Keratinocyte (primary cell): ENCODE measurements at regions not wholly inside any gene's neighbourhood (a gene's known extent, or its start where the extent isn't known, plus 50 kb on each side); places are given as distances from the start of the nearest gene placed in this dataset.

Experiments used
- EZH2 ChIP-seq: IDR thresholded peaks from one replicate; pipeline ENCODE4 v1.6.1; 2012; ENCODE audit warnings: inconsistent platforms, mild to moderate bottlenecking, low read length, moderate library complexity
- TF ChIP-seq, protein P1 (sequence below), 3 experiments: IDR thresholded peaks in 1 of 3; conservative IDR thresholded peaks in 1 of 3; optimal IDR thresholded peaks in 1 of 3; 2 replicates in 2 of 3; 3 replicates in 1 of 3; pipeline versions ENCODE3 to v1.5.1; 2011; ENCODE audit warnings: low read length in 3 of 3, mild to moderate bottlenecking in 3 of 3, moderate library complexity in 2 of 3, control low read depth in 1 of 3, inconsistent platforms in 1 of 3; ENCODE audit not compliant: insufficient read depth in 2 of 3; ENCODE audit errors: extremely low read depth in 1 of 3

DNA sequence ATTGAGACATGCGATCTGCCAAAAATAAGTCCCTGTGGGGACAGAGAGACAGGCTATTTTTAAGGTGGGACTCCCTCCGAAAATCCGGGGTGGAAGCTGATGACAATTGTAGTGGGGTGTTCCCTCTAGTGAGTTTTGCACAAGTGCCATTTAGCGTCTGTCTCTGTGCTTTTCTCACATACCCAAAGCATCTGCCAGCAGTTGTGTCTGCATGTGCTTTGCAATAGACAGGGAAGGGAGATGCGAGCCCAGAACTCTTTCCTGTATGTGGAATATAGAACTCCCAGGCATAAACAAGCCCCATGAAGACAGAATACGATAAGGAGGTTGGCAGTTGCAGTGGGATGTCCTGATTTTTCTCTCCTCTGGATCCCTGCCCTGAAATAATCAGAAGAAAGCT is 282.7 kb upstream of the XYLT1 start:
- TF ChIP-seq, protein P1, sequence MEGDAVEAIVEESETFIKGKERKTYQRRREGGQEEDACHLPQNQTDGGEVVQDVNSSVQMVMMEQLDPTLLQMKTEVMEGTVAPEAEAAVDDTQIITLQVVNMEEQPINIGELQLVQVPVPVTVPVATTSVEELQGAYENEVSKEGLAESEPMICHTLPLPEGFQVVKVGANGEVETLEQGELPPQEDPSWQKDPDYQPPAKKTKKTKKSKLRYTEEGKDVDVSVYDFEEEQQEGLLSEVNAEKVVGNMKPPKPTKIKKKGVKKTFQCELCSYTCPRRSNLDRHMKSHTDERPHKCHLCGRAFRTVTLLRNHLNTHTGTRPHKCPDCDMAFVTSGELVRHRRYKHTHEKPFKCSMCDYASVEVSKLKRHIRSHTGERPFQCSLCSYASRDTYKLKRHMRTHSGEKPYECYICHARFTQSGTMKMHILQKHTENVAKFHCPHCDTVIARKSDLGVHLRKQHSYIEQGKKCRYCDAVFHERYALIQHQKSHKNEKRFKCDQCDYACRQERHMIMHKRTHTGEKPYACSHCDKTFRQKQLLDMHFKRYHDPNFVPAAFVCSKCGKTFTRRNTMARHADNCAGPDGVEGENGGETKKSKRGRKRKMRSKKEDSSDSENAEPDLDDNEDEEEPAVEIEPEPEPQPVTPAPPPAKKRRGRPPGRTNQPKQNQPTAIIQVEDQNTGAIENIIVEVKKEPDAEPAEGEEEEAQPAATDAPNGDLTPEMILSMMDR (optimal IDR thresholded peaks at IDR 0.05 in 1 of 3, IDR thresholded peaks at IDR 0.05 in 1 of 3, conservative IDR thresholded peaks at IDR 0.05 in 1 of 3; ENCODE audit: extremely low read depth in 1 of 3, insufficient read depth in 2 of 3, low read length in 3 of 3): no peak
- no peak for TF ChIP-seq EZH2
